ENCODE measurements at regions not wholly inside any gene's neighbourhood (a gene's known extent, or its start where the extent isn't known, plus 50 kb on each side); places are given as distances from the start of the nearest gene placed in this dataset.

DNA sequence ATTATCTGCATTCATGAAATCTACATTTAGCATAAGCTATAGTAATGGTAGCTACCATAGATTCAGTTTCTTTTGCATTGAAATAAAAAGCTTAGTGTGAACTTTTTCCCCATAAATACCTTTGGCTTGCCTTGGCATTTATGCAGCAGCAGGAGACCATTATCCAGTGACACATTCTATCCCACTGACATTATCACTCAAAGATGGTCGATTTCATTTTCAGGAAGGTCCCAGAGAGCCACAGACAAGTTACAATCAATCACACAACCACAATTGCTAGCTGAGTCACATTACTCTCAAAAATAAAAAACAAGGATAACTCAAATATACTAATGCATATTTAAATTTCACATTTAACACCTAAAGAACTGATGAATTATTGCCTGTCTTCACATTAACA lies 512.7 kb upstream of the CDH2 start (continued):
- no peak for TF ChIP-seq ZNF841 (CRISPR knock-in tag; IDR thresholded peaks at IDR 0.05; ENCODE audit: borderline replicate concordance)
- TF ChIP-seq ZNF3 (CRISPR knock-in tag; IDR thresholded peaks at IDR 0.05), result no peak
- no peak for TF ChIP-seq CENPX (CRISPR knock-in tag; IDR thresholded peaks at IDR 0.05)
- TF ChIP-seq, protein P1, sequence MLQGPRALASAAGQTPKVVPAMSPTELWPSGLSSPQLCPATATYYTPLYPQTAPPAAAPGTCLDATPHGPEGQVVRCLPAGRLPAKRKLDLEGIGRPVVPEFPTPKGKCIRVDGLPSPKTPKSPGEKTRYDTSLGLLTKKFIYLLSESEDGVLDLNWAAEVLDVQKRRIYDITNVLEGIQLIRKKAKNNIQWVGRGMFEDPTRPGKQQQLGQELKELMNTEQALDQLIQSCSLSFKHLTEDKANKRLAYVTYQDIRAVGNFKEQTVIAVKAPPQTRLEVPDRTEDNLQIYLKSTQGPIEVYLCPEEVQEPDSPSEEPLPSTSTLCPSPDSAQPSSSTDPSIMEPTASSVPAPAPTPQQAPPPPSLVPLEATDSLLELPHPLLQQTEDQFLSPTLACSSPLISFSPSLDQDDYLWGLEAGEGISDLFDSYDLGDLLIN (CRISPR knock-in tag; IDR thresholded peaks at IDR 0.05; ENCODE audit: borderline replicate concordance), result no peak

DNA sequence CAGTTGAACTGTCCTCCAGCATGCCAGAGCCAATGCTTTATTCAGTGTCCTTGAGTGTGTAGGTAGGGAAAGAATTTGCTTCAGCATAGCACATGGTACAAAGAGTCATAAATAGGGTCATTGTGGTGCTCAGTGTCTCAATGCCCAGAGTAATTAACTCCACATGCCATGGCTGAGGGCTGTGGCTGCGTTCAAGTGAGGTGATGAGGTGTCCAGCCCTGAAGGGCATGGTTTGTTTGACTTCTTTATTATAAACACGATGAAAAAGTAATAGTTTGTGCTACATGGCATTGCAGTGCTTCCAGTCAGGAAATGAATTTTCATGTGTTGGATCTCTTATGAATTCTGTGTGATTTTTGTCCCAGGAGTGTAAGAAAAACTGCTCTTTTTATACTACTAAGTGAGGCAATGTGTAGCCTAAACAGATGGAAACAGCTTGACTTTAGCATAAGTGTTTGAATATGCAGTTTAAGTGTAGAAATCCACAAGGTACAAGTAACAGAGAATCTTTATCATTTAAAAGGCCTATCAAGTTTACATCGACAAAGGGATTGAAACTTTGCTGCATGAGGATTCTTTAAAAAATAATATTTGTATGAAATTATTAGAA lies 507.9 kb upstream of the CDH2 start:
- Histone ChIP-seq H3K4me1 (ENCODE audit: insufficient read depth, low read length) (no peaks in the 10 kb centered on the region), H3K27ac (ENCODE audit: extremely low read length, insufficient read depth, low read length) (no peak overlapping the region), H3K79me2 (ENCODE audit: insufficient read depth, low read length) (no peaks in the 10 kb centered on the region), H3K9me3 (ENCODE audit: low read length) (no peaks in the 10 kb centered on the region), H3K4me3 (replicated peaks in 1 of 3; ENCODE audit: insufficient read depth in 1 of 3, low read depth in 2 of 3, low read length in 3 of 3) (no peak overlapping the region), H2AFZ (ENCODE audit: low read length) (no peak overlapping the region), H3K36me3 (replicated peaks in 1 of 2; ENCODE audit: control insufficient read depth in 1 of 2, insufficient read depth in 2 of 2, low read length in 2 of 2) (no peaks in the 10 kb centered on the region), H3K4me2 (ENCODE audit: low read depth, low read length) (no peak overlapping the region), H3K27me3 (ENCODE audit: control insufficient read depth in 1 of 2, insufficient read depth in 2 of 2, low read length in 2 of 2) (no peaks in the 10 kb centered on the region), H4K20me1 (ENCODE audit: insufficient read depth, low read length) (no peaks in the 10 kb centered on the region), H3K9ac (ENCODE audit: insufficient read depth, low read depth, low read length) (no peak overlapping the region)
- FAIRE-seq (no peak), ATAC-seq (no peak), DNase-seq (ENCODE audit: low spot score) (no peak)
- no TSS peak for BruUV-seq (replicated peaks)
- intact Hi-C loops (cut with micrococcal nuclease; ENCODE audit: unreplicated experiment), result no loop called here
- 3% methylated on average over 3 of the region's 3 CpGs for WGBS (ENCODE audit: low lambda C conversion rate)
- ChIA-PET POLR2A (no interaction called here), CTCF (ENCODE audit: low intra/inter-chr PET ratio, low total read pairs) (no interaction called here)
- in situ Hi-C loops (cut with HindIII; ENCODE audit: extremely low pct_ligation_motif_present, low pct_unique_long_range_greater_than_20kb), result no loop called here
- no peak for TF ChIP-seq MEIS2 (CRISPR knock-in tag; IDR thresholded peaks at IDR 0.05)
- TF ChIP-seq, protein P2, sequence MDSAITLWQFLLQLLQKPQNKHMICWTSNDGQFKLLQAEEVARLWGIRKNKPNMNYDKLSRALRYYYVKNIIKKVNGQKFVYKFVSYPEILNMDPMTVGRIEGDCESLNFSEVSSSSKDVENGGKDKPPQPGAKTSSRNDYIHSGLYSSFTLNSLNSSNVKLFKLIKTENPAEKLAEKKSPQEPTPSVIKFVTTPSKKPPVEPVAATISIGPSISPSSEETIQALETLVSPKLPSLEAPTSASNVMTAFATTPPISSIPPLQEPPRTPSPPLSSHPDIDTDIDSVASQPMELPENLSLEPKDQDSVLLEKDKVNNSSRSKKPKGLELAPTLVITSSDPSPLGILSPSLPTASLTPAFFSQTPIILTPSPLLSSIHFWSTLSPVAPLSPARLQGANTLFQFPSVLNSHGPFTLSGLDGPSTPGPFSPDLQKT (CRISPR knock-in tag; IDR thresholded peaks at IDR 0.05; ENCODE audit: borderline replicate concordance), result no peak
- TF ChIP-seq, protein P3, sequence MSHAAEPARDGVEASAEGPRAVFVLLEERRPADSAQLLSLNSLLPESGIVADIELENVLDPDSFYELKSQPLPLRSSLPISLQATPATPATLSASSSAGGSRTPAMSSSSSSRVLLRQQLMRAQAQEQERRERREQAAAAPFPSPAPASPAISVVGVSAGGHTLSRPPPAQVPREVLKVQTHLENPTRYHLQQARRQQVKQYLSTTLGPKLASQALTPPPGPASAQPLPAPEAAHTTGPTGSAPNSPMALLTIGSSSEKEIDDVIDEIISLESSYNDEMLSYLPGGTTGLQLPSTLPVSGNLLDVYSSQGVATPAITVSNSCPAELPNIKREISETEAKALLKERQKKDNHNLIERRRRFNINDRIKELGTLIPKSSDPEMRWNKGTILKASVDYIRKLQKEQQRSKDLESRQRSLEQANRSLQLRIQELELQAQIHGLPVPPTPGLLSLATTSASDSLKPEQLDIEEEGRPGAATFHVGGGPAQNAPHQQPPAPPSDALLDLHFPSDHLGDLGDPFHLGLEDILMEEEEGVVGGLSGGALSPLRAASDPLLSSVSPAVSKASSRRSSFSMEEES (CRISPR knock-in tag; IDR thresholded peaks at IDR 0.05), result no peak
- TF ChIP-seq, protein P4, sequence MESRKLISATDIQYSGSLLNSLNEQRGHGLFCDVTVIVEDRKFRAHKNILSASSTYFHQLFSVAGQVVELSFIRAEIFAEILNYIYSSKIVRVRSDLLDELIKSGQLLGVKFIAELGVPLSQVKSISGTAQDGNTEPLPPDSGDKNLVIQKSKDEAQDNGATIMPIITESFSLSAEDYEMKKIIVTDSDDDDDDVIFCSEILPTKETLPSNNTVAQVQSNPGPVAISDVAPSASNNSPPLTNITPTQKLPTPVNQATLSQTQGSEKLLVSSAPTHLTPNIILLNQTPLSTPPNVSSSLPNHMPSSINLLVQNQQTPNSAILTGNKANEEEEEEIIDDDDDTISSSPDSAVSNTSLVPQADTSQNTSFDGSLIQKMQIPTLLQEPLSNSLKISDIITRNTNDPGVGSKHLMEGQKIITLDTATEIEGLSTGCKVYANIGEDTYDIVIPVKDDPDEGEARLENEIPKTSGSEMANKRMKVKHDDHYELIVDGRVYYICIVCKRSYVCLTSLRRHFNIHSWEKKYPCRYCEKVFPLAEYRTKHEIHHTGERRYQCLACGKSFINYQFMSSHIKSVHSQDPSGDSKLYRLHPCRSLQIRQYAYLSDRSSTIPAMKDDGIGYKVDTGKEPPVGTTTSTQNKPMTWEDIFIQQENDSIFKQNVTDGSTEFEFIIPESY (CRISPR knock-in tag; IDR thresholded peaks at IDR 0.05), result no peak
- no peak for TF ChIP-seq NRL (CRISPR knock-in tag; IDR thresholded peaks at IDR 0.05; ENCODE audit: borderline replicate concordance)
- TF ChIP-seq, protein P5, sequence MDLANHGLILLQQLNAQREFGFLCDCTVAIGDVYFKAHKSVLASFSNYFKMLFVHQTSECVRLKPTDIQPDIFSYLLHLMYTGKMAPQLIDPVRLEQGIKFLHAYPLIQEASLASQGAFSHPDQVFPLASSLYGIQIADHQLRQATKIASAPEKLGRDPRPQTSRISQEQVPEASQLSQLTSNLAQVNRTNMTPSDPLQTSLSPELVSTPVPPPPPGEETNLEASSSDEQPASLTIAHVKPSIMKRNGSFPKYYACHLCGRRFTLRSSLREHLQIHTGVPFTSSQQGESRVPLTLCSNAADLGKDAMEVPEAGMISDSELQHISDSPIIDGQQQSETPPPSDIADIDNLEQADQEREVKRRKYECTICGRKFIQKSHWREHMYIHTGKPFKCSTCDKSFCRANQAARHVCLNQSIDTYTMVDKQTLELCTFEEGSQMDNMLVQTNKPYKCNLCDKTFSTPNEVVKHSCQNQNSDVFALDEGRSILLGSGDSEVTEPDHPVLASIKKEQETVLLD (CRISPR knock-in tag; IDR thresholded peaks at IDR 0.05; ENCODE audit: low read depth), result no peak
- no peak for TF ChIP-seq PAX8 (CRISPR knock-in tag; IDR thresholded peaks at IDR 0.05; ENCODE audit: borderline replicate concordance)
- TF ChIP-seq MBNL3 (CRISPR knock-in tag; conservative IDR thresholded peaks at IDR 0.05), result no peak
- TF ChIP-seq ZNF460 (CRISPR knock-in tag; IDR thresholded peaks at IDR 0.05; ENCODE audit: borderline replicate concordance), result no peak
- TF ChIP-seq, protein P6, sequence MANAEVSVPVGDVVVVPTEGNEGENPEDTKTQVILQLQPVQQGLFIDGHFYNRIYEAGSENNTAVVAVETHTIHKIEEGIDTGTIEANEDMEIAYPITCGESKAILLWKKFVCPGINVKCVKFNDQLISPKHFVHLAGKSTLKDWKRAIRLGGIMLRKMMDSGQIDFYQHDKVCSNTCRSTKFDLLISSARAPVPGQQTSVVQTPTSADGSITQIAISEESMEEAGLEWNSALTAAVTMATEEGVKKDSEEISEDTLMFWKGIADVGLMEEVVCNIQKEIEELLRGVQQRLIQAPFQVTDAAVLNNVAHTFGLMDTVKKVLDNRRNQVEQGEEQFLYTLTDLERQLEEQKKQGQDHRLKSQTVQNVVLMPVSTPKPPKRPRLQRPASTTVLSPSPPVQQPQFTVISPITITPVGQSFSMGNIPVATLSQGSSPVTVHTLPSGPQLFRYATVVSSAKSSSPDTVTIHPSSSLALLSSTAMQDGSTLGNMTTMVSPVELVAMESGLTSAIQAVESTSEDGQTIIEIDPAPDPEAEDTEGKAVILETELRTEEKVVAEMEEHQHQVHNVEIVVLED (CRISPR knock-in tag; IDR thresholded peaks at IDR 0.05; ENCODE audit: borderline replicate concordance), result no peak
